Renal pelvis (tissue), 1 donor: ENCODE measurements at regions not wholly inside any gene's neighbourhood (a gene's known extent, or its start where the extent isn't known, plus 50 kb on each side); places are given as distances from the start of the nearest gene placed in this dataset.
"Not testable (repeated sequence)": the region's sequence is repeated elsewhere in the genome, so short reads cannot be mapped to it uniquely, and the experiment has no call there.

ENCODE experiments used
- DNase-seq: peaks from one replicate; pipeline ENCODE4 v3.0.0-alpha.2; 2013

DNA sequence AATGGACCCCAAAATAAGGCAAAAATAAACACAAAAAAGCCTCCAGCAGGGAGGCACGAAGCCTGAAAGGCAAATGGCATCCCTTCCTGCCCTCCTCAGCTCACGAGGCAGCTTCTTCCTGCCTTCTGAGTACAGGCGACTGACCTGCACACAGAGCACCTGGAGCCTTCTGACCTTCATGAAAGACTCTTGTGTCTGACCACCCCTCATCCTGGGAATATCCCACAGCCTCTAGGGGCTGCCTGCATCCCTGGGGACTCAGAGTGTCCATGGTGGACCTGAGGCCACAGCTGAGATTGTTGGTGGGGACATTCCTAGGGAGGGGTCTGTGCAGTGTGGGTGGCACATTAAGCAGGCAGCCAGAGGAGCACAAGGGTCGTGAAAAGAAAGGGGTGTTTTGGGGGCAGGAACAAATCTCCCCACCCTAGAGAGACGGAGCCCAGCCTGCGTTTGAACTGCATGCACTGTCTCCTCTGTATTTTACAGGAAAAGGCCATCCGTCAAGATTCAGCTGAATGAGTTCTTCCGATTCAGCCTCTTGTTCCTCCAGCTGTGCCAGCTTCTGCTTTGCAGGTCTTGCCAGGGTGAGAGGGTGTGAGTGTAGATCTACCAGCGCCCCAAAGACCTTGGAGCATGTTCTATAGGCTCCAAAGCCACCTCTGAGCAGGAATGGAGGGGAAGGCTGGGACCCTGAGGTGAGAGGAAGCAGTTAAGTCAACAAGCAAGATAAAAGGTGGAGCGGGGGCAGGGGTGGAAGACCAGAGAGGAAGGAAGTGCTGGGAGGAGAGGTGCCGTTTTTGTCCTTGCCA, 80.4 kb upstream of the MEF2A start:
- DNase-seq: no peak

DNA sequence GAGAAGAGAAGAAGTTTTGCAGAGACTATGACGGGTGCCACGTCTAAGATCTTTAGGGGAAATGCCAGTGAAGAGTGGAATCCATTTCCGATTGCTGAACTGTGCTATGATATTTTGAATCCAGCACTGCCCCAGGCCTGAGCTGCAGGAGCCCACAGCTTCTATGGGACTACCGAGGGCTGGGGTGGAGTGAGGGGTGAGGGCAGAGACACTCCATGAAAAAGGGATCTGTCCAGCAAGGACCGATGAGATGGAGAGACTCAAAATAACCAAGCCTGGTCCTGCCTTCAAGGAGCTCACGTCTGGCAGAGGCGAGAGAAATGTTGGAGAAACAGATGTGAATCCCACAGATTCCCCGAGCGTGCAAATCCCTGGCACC, 79.8 kb upstream of the MEF2A start:
- DNase-seq: no peak

DNA sequence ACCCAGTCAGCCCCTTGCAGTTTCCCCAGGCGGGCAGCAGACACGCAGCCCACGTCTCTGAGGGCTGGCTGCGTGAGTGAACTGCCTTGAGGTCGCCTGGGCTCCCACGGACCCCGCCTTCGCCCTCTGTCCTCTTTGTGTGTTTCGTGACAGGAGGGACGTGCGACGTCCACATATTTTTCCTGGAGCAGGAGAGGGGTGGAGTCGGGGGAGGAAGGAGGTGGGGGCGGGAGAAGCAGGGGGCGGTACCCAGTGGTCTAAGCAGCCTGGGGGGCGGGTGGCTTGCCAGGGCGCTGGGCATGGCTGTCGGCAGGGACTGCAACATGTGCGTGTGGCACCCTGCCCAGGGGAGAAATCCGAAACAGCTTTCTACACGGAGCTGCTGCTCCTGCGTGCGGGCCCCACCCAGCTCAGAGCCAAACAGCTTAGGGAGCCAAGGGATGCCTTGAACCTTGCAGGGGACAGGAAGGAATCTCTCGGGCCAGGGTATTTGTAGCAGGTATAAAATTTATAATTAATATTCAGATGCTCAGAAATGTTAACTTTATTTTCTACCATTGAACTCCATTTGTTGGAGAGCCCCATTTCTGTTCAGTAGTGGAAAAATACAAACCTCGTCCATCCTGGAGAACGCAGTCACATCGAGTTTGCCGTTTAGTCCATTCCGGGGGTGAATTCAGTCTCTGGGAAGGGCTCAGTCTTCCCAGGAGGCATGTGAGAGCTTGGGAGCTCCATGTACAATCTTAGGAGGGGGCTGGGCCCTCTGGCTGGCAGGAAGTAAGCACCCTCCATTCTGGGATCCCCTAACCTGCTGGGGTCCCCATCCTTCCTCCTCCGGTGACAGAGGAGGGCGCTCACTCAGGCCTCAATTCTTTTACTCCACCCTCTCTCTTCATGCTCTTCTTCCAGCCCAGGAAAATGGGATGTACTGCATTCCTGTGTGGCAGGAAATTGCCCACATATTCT, 79.1 kb upstream of the MEF2A start:
- DNase-seq: peak; percentile 42

DNA sequence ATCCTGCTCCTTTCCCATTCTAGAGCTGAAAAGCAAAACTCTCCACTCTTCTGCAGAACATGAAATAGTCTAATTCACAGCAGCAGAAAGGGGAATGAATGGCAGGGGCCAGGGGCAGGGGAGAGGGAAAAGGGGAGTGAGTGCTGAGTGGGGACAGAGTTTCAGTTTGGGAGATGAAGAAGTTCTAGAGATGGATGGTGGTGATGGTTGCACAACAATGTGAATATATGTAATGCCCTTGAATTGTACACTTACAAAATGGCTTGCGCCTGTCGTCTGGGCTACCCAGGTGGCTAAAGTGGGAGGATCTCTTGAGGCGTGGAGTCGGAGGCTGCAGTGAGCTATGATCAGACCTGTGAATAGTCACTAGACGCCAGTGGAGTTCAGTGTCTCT, 78.5 kb upstream of the MEF2A start:
- no peak for DNase-seq

DNA sequence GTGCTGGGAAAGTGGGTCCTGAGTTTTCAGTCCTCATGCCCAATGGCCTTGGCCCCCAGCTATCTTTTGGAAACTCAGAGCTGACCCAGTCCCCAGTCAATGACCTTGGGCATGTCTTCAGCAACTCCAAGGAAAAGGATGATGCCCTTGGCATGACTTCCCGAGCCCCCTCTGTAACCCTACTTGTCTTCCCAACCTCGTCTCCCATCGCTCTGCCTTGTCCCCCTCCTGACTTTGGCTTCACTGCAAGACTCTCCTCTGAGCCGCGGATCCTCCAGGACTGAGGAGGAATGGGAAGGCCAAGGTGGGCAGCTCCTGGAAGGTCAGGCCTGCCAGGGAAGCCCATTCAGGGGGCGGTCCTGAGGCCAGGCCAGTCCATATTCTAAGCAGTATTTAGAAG, 73.5 kb upstream of the MEF2A start:
- DNase-seq: no peak

DNA sequence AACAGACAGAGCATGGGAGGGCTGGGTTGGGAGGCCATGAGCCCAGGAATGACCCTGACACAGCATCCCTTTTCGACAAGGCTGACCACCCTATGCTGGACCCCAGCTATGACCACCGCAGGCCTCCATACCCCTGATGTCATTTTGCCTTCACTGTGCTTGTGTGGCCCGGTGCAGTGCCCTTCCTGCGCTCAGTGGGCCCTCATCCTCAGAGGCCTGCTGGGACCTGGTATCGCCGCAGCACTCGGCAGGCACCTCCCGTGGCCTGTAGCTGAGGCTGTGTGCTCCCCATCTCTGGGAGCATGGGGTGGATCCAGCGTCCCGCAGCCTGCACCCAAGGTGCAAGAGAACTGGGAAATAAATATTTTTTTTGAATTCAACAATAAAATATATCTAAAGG, 73.1 kb upstream of the MEF2A start:
- no peak for DNase-seq

DNA sequence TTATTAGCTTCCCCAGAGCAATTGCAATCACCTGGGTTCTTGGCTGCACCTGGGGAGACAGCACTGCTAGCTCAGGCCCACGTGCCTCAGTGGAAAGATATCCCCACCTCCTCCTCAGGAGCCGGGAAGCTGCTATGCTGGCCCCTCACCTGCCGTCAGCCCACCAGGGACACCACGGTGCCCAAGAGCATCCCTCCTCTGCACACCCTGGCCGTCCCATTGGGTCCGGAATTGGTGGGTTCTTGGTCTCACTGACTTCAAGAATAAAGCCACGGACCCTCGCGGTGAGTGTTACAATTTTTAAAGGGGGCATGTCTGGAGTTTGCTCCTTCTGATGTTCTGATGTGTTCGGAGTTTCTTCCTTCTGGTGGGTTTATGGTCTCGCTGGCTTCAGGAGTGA, 72.3 kb upstream of the MEF2A start:
- DNase-seq: no peak

DNA sequence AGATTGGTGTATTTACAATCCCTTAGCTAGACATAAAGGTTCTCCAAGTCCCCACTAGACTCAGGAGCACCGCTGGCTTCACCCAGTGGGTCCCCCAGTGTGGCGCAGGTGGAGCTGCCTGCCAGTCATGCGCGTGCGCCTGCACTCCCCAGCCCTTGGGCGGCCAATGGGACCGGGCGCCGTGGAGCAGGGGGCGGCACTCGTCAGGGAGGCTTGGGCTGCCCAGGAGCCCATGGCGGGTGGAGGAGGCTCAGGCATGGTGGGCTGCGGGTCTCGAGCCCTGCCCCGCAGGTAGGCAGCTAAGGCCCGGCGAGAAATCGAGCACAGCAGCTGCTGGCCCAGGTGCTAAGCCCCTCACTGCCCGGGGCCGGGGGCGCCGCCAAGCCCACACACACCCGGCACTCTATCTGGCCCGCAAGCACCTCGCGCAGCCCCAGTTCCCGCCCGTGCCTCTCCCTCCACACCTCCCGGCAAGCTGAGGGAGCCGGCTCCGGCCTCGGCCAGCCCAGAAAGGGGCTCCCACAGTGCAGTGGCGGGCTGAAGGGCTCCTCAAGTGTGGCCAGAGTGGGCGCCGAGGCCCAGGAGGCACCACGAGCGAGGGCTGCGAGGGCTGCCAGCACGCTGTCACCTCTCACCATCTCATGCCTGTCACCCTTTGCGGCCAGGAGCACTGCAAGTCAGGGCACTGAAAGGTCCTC, 71.1 kb upstream of the MEF2A start:
- DNase-seq: not testable (repeated sequence)

DNA sequence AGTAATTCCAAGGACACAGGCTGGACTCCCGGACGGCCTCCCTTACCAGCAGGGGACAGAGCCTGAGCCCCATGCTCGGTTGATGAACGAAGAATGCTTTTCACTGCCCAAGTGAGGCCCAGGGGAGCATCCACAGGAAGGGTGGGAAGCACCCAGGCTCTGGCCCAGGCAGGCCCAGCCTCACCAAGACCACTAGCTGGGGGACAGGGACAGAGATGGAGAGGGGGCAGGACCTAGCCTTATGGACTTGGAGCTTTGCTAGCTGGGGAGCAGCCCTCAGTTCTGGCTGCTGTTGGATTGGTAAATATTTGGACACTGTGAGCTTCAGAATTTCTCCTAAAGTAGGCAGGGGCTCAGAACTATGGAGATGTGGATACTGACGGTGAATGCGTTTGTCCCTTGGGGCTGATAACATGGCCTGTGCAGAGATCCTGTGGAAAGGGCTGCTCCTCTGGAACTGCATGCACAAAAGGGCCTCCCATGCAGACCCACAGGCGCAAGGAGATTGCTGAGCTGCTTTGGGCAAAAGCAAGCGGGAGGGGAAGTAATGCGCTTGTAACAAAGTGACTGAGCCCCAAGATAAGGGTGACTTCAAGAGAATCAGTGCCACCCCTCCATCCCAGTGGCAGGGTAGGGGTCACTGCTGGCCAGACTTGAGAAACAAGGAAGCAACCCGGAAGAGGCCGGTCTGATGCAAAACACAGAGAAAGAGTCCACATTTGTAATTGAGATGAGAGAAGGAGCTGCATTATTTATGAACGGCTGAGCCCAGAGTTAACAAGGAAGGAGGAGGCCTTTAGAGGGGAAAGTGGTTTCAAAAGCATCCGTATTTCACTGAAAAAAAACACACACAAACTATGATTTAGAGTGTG, 70.1 kb upstream of the MEF2A start:
- DNase-seq: no peak

DNA sequence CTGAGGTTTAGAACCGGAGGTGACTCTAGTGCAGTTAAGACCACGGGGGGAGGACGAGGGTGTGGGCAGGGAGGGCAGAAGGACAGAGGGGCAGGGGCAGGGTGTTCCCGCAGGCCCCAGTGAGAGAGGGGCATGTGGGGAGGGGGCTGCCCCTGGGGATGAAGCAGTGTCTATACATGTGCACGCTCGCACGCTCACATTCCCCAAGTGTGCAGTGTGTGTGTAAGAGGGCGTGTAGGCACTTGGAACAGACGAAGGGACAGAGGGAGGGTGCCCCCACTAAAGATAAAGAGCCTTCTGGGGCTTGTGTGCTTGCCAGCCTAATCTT, 69.5 kb upstream of the MEF2A start:
- no peak for DNase-seq

DNA sequence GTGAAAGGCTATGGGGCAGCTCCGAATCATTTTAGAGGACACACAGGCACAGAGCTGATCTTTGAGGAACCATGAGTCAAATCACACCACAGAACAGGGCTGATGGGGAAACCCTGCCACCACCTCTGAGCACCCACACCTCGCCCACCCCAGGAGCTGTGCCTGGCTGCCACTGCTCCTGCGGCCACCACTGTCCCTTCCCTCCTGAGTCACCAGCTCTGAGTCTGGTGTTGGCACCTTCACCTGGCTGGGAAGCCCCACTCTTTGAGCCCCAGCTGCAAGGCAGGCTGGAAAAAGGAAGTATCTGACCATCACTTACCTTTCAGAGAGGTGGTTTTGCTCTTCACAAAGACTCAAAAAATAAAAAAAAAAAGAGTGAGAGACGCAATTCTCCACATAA, 63.6 kb upstream of the MEF2A start:
- DNase-seq: no peak

DNA sequence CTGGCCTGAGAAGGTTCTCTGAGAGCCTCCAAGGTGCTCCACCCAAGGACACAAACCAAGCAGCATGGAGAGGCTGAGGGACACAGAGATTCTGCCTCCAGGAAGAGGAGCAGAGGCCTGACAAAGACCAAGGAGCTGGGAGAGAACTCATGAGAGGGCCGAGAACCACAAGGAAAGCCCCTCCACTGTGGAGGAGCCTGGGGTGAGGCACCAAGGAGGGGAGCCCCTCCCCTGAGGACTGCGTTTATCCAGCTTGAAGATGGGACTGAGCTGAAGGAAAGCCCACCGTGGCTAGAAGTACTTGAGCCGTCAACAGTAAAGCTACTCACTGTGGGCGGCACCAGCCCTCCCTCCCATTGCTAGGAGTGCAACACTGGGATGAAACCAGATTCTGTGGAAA, 63.1 kb upstream of the MEF2A start:
- DNase-seq: no peak

DNA sequence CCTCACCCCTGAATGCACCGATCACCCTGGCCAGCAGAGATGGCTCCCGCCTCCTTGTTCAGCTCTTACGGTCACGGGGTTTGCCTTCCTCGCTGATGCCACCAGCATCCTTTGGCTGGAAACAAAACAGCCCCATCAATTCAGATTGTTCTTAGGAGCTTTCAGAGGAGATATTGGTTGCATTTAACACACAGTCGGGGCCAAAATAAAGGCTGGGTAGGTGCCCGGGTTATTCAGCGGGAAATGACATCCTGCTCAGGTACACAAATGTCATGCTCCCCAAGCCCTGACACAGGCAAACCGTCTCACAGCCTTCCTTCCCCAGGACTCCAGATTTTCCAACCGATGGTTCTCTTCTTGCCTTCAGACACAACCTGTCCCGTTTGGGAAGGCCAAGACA, 62.4 kb upstream of the MEF2A start:
- DNase-seq: no peak

DNA sequence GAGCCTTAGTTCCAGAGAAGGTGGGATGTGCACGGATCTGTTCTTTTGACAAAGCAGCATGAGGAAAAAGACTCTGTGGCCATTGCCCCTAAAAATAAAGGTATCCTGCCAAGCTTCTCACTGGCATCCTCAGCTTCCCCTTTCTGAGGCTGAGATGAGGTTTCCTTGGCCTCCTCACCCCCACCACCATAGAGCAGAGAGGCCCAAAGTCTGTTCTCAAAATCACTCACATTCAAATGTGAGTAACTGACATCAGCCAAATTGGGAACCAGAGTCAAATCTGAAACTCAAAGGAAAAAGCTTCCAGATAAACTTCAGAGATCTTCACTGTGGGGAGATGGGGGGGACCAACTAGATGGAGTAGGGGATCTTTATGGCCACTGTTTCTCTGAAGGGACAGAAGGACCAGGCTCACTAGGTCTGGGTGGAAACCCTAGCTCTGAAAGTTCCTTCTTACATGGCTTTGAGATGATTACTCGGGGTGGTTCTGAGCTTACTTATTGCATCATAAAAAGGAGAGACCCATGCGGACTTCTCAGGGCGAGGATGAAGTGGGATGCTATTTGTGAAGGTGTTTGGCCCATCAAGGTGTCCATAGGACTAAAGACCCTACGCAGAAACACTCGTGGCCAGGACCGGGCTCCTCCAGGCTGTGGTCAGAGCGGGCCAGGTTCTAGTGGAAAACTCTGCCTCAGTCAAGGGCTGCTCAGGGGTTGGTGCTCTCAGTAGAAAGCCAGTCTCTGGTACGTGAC, 61.5 kb upstream of the MEF2A start:
- DNase-seq: no peak

DNA sequence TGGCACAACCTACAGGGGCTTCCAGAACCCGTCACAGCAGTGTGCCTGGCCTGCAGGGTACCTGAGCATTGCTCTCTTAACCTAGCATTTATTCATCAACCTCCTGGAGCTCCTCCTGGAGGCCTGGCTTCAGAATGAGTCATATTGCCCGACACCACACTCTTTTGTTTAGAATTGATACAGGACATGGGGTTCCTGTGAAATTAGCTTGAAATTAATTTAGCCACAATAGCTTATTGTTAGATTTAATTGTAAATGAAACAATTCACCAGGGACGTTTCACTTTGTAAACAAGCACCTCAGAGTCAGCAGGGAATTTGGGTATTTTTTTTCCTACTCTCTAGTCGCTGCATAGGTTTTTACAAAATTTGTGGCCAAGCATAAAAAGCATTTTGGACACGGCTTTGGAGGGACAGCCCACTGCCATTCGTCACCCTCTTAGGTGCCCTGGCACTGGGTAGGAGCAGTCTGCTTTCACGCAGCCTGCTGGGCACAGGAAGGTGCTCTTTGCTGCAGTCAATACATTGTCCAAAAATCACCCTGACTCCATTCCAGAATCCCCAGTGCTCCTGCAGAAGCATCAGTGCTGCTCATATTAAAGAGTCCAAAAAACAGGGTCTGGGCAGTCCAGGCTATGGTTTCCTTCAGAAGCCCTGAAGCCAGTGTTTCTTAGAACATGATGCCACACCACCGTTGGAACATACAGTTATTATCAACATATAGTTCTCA, 60.8 kb upstream of the MEF2A start:
- DNase-seq: no peak

DNA sequence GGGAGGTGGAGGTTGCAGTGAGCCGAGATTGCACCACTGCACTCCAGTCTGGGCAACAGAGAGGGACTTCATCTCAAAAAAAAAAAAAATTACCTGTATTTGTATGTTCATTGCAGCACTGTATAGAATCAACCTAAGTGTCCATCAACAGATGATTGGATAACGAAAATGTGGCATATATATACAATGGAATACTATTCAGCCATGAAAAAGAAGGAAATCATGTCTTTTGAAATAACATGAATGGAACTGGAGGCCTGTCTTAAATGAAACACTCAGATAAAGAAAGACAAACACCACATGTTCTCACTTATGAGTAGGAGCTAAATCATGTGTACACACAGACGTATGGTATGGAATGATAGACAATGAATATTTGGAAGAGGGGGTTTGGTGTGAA, 59.4 kb upstream of the MEF2A start:
- no peak for DNase-seq

DNA sequence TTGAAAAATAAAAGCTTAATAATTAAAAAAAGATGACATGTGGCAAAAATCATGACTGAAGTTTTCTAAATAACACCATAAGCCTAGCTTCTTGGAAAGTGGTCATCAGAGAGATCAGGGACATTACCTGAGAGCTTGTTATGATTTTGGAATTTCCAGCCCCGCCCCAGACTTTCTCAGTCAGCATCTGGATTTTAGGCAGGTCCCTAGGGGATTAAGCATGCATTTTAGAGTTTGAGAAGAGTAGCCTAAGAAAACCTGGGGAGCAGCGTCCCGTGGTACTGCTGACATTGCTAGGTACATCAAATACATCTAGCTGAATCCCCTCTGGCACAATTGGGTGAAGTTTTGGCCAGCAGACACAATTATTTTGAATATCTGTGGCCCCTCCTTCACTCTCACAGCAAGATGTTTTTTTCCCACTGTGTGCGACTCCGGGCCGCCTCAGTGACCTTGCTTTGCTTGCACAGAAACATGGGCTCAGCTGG, 58.7 kb upstream of the MEF2A start:
- no peak for DNase-seq

DNA sequence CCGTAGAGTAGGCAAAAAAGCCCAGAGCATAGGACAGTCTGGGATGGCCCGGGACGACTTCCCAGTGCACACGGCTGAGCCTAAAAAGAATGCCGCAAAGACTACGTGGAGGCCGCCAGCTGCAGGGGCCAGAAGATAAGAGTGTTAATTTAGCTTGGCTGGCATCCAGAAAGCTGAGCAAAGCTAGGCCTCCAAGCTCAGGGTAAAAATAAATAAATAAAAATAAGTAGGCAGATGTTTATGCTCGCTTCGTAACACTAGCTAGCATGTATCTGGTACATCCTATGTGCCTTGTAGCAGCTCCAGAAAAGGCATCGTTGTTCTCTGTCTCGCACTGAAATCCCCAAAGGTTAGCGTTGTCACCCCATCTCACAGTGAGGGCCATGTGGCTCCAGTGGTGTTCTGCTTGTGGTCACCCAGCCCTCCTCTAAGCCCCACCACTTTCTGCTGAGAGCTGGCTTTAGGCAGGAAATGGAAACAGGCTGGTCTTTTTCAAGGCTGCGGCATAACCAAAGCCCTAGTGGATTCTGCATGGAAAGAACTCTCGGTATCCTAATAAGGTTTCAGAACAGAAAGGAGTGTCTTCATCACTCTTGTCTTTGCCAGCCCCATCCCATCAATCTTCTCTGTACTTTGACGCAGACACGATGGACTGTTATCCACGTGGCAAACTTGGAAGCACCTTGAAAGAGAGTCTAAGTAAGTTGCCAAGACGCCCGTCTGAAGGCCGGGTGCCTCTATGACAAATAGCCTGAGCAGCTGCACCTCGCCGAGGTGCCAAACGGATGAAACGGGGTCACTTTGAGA, 58.1 kb upstream of the MEF2A start:
- DNase-seq: peak; percentile 58

DNA sequence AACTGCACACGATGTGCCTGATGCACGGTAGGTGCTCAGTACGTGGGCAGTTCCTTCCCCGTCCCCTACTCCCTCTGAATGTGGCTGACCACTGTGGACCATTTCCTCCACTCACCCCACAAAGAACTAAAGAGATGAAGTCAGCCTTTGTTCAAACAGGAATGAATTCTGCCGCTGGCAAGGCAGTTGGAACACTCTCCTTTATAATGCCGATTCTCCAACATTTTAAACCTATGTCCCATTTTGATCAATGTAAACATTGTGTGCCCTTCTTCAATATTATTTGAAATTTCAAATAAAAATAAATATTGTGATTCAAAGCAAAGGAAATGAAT, 57.5 kb upstream of the MEF2A start:
- no peak for DNase-seq
